Hematopoietic multipotent progenitor cell treated with erythropoietin and hydrocortisone succinate and interleukin-3 and kit ligand, for 6 days (in vitro differentiated cells): ENCODE measurements at regions not wholly inside any gene's neighbourhood (a gene's known extent, or its start where the extent isn't known, plus 50 kb on each side); places are given as distances from the start of the nearest gene placed in this dataset.

ENCODE experiments used
- DNase-seq: peaks from one replicate; pipeline ENCODE4 v3.0.0-alpha.2; 2015

- DNase-seq: no peak
These were observed 180.8 kb downstream of the ACTL7B start for GRCh38 chr9:108674766-108675530.

- DNase-seq: no peak
These were observed 182.4 kb downstream of the ACTL7B start for GRCh38 chr9:108673386-108673785.

- DNase-seq: no peak
These were observed 183.2 kb downstream of the ACTL7B start for GRCh38 chr9:108672475-108673190.

- DNase-seq: no peak
These were observed 184.0 kb downstream of the ACTL7B start for GRCh38 chr9:108671794-108672193.

- DNase-seq: no peak
These were observed 184.6 kb downstream of the ACTL7B start for GRCh38 chr9:108671176-108671575.

GRCh38 chr9:108668938-108669335, 186.8 kb downstream of the ACTL7B start:
- DNase-seq: no peak

GRCh38 chr9:108668191-108668937, 187.4 kb downstream of the ACTL7B start:
- no peak for DNase-seq

GRCh38 chr9:108666240-108666784, 189.5 kb downstream of the ACTL7B start:
- DNase-seq: no peak

- DNase-seq: peak; percentile 10
These were observed 190.1 kb downstream of the ACTL7B start for GRCh38 chr9:108665521-108666239.

- no peak for DNase-seq
These were observed 191.2 kb downstream of the ACTL7B start for GRCh38 chr9:108664309-108665255.

- no peak for DNase-seq
These were observed 192.4 kb downstream of the ACTL7B start for GRCh38 chr9:108663422-108663821.

- DNase-seq: no peak
These were observed 192.8 kb downstream of the ACTL7B start for GRCh38 chr9:108662956-108663355.

- peak; percentile 33 for DNase-seq
These were observed 193.5 kb downstream of the ACTL7B start for GRCh38 chr9:108662091-108662875.

GRCh38 chr9:108656566-108656965, 199.2 kb downstream of the ACTL7B start:
- DNase-seq: no peak

GRCh38 chr9:108655818-108656217, 200.0 kb downstream of the ACTL7B start:
- DNase-seq: no peak

- DNase-seq: no peak
These were observed 201.2 kb downstream of the ACTL7B start for GRCh38 chr9:108654566-108654965.

- no peak for DNase-seq
These were observed 202.9 kb downstream of the ACTL7B start for GRCh38 chr9:108652851-108653250.

- DNase-seq: no peak
These were observed 205.0 kb downstream of the ACTL7B start for GRCh38 chr9:108650826-108651225.

GRCh38 chr9:108645520-108645919, 210.3 kb downstream of the ACTL7B start:
- no peak for DNase-seq

GRCh38 chr9:108643731-108644510, 211.9 kb downstream of the ACTL7B start:
- DNase-seq: no peak
